ENCODE measurements at regions not wholly inside any gene's neighbourhood (a gene's known extent, or its start where the extent isn't known, plus 50 kb on each side); places are given as distances from the start of the nearest gene placed in this dataset.

- Histone ChIP-seq H3K4me3 (ENCODE audit: insufficient read length, low read depth) (no peak overlapping the region), H3K9ac (ENCODE audit: insufficient read length, low read depth) (no peak overlapping the region), H3K36me3 (ENCODE audit: insufficient read depth, insufficient read length, low read length) (no peaks in the 10 kb centered on the region), H3K4me1 (ENCODE audit: insufficient read depth, insufficient read length) (no peaks in the 10 kb centered on the region), H3K27me3 (ENCODE audit: insufficient read depth, insufficient read length) (no peaks in the 10 kb centered on the region), H3K9me3 (ENCODE audit: insufficient read depth, low read length) (peaks cover 12% of the 10 kb centered on the region; the same call in 1 of the 2 replicates)
- TF ChIP-seq SUZ12 (IDR thresholded peaks at IDR 0.05; ENCODE audit: extremely low read depth, insufficient read depth, insufficient read length), result no peak
- TF ChIP-seq ZNF274 (IDR thresholded peaks at IDR 0.05; ENCODE audit: low read depth, low read length), result no peak
- TF ChIP-seq YY1 (IDR thresholded peaks at IDR 0.05; ENCODE audit: insufficient read depth, insufficient read length), result no peak
- DNase-seq (ENCODE audit: low read depth, low spot score), result no peak
Observed at GRCh38 chr4:112982680-112983079, 66.8 kb upstream of the ANK2 start.

GRCh38 chr4:112994732-112995464 is 54.6 kb upstream of the ANK2 start:
- Histone ChIP-seq H3K4me3 (ENCODE audit: insufficient read length, low read depth) (no peak overlapping the region), H3K9me3 (ENCODE audit: insufficient read depth, low read length) (0 out of 2 replicates have a peak, but pooled peaks cover 4% of the 10 kb centered on the region), H3K9ac (ENCODE audit: insufficient read length, low read depth) (no peak overlapping the region), H3K27me3 (ENCODE audit: insufficient read depth, insufficient read length) (no peaks in the 10 kb centered on the region), H3K4me1 (ENCODE audit: insufficient read depth, insufficient read length) (no peaks in the 10 kb centered on the region), H3K36me3 (ENCODE audit: insufficient read depth, insufficient read length, low read length) (no peaks in the 10 kb centered on the region)
- TF ChIP-seq YY1 (IDR thresholded peaks at IDR 0.05; ENCODE audit: insufficient read depth, insufficient read length) (no peak), SUZ12 (IDR thresholded peaks at IDR 0.05; ENCODE audit: extremely low read depth, insufficient read depth, insufficient read length) (no peak), ZNF274 (IDR thresholded peaks at IDR 0.05; ENCODE audit: low read depth, low read length) (no peak)
- no peak for DNase-seq (ENCODE audit: low read depth, low spot score)
